Glomerular visceral epithelial cell (primary cell): ENCODE measurements at regions not wholly inside any gene's neighbourhood (a gene's known extent, or its start where the extent isn't known, plus 50 kb on each side); places are given as distances from the start of the nearest gene placed in this dataset.

Experiments
- DNase-seq: peaks from one replicate; pipeline ENCODE4 v3.0.0-alpha.2; 2016; ENCODE audit errors: extremely low spot score

DNA sequence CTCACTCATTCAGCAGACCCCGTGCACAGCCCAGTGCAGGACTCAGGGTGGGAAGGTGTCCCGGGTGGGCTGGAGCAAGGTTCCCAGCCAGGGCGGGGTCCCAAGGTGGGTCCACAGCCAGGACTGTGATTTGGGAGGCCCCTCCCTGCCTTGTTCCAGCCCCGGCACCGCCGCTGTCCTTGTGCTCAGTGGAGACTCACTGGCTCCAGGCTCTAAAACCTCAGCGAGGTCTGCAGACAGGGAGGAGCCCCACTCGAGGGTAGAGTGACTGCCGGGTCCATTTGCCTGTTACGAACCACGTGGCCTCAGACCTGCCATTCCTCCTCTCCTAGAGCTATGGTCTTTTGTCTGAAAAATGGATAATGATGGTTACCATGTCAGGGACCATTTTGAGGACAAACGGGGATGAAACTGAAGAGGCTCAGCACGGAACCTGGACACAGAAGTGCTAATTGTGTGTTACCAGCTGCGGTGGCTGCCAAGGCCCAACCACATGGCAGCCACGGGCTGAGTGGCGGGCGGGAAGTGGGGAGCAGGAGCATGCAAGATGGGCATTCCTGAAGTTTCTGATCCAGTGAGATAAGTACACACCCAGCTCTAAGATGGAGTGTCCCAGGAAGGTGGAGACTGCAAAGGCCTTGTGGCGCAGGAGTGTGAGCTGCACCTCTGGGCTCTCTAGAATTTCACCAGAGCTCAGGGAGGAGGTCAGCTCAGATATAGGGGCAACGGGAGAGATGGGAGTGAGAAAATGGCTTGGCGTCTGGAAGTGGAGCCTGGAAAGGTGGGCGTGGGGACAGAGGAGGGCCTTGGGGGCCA lies 317.6 kb downstream of the SEC14L1 start:
- no peak for DNase-seq

DNA sequence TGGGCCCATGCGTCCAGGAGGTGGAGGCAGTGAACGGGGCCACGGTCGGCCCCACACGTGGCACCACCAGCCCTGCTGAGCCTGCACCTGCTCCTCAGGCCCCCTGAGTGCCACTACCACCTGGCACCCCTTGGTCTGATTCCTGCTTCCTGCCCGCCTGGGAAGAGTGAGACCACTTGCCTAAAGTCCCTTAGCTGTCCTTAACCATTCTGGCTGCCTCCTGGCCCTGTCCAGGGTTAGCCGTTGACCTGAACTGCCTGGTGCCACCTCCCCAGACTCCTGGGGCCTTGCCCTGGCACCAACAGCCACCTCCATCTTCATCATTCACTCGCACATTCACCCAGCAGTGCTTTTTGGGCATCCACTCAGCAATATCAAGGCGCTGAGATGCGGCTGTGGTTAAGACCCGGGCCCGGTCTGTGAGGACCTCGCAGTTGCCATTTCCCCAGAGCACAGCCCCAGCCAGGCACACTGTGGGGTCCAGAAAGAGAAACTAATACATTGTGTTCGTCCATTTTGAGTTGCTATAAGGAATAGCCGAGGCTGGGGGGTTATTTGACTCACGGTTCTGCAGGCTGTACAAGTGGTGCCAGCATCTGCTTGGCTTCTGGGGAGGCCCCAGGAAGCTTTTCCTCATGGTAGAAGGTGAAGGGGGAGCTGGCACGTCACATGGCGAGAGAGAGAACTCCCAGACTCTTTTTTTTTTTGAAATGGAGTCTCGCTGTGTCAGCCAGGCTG lies 318.4 kb downstream of the SEC14L1 start:
- no peak for DNase-seq

DNA sequence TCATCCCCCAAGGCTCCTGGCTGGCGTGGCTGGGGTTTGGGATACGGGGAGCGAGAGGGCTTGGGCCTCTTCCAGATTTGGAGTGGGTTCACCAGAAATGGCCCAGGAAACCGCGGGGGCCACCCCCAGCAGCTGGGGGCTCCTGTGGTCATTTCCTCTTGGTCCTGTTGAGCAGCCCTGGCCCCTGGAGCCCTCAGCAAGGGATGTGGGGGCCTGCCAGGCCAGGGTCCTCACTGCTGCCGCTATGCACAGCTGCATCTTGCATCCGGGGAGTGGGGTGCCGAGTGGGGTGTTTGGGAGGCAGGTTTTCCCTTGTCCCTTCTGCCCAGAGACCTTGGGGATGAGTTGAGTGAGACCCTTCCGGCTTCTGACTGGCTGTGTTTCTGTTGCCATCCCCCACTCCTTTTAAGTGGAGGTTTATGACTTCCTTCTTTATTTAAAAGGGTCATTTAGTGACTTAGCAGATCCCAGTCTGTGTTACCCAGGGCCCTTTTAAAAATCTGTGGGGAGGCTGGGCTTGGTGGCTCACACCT lies 319.8 kb downstream of the SEC14L1 start:
- DNase-seq, result no peak

DNA sequence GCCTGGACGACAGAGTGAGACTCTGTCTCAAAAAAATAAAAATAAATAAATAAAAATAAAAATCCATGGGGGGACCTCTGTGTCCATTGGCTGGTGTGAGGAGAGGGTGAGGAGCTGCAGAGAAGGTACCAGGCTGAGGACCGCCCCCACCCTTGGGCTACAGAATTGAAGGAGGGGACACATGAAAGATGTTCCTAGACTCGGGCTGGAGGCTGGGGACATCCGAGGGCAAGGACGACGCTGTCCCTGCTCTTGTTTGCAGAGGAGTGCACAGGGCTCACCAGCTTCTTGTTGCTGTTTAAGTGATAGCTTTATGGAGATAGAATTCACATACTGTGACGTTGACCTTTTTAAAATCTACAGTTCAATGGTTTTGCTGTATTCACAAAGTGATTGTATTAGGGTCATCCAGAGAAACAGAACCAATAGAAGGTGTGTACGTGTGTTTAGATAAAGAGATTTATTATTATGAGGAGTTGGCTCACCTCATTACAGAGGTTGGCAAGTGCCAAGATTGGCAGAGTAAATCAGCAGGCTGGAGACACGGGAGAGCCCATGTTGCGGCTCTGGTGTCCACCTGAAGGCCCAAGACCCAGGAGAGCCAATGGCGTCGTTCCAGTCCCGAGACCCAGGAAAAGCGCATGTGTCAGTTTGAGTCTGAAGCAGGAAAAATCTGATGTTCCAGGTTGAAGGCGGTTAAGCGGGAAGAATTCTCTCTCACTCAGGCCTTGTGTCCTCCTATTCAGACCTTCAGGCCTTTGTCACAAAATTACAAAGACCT lies 320.7 kb downstream of the SEC14L1 start:
- DNase-seq, result no peak

DNA sequence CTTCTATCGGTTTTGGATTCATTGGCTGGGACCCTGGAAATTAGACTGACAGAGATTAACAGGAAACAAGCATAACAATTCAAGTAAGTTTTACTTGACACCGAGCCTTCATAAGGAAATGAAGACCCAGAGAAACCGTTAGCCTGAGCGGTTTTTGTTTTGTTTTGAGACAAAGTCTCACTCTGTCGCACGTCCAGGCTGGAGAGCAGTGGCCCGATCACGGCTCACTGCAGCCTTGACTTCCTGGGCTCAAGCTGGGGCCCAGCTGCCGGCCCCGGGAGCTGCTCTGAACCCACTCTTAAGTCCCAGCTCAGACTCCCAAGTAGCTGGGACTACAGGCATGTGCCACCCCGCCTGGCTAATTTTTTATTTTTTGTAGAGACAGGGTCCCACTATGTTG lies 321.3 kb downstream of the SEC14L1 start:
- no peak for DNase-seq

DNA sequence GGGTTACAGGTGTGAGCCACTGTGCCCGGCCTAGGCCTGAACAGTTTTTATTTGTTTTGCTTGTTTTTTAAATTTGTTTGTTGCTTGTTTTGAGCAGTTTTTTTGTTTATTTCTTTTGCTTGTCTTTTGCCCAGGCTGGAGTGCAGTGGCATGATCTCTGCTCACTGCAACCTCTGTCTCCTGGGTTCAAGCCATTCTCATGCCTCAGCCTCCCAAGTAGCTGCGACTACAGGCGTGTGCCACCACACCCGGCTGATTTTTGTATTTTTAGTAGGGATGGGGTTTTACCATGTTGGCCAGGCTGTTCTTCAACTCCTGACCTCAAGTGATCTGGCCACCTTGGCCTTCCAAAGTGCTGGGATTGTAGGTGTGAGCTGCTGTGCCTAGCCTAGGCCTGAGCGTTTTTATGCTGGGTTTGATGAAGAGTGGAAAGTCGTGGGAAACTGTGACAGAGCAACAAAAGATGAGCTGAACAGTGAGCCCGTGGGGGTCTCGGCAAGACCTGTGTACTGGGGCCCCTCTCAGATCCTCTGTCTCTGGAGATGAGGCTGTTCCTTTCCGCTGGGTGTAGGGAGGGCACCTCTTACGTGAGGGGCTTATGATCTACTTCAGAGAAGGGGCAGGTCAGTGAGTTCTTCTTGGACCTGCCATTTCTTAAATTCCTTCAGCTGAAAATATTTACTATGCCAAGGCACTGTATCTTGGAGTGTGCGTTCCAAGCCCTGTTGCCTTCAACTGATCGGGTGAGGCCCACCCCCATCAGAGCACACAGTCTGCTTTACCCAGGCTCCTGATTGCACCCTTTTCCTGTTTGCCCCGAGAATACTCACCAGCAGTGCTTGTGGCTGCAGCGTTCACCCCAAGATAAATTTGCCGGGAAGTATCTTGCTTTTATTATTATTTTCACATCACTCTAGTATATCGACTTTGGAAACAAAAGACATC lies 322.1 kb downstream of the SEC14L1 start:
- no peak for DNase-seq

DNA sequence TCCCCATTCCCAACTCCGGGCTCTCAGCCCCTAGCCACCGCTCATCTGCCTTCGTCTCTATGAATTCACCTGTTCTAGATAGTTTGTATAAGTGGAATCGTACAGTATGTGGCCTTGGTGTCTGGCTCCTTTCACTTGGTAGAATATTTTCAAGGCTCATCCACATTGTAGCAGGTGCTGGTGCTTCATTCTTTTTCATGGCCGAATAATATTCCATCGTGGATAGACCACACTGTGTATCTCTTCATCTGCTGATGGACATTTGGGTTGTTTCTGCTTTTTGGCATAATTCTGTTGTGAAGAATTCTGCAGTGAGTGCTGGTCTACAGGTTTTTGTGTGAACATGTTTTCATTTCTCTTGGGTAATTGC lies 324.2 kb downstream of the SEC14L1 start:
- DNase-seq, result no peak

DNA sequence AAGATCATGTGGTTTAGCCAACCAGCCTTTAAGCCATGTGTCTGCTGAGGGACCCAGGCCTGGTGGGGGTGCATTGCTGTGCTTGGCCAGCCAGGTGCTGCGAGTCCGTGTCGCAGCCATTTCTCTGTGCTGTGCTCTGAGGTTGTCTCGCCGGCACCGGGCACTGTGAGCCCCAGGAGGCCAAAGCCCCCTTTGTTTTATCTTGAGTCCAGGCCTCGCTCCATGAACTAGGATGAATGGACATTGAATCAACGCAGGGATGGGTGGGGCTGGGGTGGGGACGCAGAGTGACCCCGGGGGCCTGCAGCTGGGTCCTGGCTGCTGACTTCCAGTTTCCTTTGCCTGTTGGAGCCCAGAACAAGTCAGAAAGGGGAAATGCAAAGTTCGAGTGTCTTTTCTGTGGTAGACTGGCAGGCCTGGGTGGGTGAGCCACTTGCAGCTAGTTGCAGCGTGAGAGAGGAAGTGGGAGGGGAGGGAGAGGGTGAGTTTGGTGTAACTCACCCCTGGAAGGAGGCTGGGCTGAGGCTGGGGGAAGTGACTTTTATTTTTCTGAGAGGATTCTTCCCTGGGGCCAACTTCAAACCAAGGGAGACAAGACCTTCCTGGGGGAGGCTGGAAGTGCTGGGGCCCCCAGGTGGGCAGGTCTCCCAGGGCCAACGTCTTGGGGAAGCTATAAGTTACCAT lies 324.7 kb downstream of the SEC14L1 start:
- peak; percentile 49 for DNase-seq

DNA sequence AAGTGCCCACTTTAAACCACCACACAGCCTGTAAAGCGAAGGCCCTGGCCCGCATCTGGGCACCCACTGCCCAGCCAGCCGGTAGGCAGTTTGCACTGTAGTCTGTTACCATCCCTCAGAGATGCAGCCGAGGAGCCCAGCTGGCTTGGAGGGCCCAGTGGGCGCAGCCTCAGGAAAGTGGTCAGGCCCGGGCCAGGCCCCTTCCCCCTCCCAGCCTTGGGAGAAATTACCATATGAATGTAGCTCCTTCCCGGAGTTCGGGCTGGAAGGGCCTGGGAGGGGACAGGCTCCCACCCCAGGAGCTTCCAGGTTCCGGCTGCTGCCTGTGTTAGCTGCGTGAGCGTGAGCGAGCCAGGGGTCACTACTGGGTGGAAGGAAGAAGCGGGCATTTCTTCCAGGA lies 325.4 kb downstream of the SEC14L1 start:
- no peak for DNase-seq

DNA sequence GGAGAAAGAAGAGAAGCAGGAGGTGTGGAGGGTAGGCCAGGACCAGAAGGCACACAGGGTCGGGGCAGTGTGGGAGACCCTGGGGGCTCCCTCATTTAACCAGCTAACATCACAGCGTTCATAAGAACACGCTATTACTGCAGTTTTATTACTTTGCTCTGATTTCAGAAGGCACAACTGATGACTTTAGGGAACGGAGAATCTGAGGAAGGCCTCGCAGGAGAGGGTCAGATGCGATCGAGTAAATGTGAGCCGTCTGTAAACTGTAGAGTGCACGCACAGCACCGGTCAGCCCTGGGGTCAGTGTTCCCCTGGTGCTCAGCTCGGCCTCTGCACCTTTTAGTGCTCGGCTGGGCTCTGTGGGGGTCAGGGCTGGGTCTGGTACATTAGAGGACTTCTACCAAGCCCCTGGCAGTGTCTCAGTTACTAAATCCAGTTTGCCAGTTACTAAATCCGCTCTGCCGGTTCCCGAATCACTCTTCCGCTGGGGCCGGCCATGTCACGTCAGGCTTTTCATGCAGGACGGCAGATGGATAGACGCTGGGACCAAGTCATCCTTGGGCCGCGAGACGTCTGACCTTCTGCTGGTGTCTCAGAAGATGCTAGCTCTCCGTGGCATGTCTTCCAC lies 325.9 kb downstream of the SEC14L1 start:
- no peak for DNase-seq

DNA sequence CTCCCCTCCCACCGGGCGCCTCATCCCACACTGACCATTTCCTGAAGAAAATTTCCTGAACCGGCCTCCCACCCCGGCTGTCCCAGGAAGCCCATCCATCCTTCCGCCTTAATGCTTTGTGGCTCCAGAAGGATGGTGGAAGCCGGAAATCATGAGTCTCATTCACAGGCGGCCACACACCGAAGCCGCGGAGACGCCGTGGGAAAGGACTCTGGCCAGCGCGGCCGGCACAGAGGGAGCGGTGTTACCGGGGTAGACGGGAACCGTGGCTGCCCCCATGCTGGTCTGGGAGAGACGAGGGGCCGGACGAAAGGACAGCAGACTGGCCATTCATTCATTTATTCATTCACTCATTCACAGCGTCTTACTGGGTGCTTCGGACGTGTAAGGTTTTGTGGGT lies 326.8 kb downstream of the SEC14L1 start:
- no peak for DNase-seq

DNA sequence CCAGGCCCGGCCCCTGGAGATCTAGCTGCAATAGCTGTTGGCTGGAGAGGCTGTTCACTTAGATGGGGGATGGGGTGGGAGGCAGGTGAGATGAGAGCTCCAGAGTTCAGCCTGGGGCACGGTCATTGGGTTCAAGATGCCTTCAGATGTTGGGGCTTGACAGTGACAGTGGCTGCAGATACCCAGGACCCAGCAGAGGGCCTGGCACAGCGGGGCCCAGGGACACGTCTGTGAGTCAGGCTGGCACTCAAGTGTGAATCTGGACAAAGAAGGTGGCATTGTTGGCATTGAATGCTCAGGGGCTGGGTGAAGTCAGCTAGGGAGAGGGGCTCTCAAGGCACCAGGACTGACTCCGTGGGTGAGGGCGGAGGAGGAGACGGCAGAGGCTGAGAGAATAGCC lies 328.1 kb downstream of the SEC14L1 start:
- DNase-seq, result no peak

DNA sequence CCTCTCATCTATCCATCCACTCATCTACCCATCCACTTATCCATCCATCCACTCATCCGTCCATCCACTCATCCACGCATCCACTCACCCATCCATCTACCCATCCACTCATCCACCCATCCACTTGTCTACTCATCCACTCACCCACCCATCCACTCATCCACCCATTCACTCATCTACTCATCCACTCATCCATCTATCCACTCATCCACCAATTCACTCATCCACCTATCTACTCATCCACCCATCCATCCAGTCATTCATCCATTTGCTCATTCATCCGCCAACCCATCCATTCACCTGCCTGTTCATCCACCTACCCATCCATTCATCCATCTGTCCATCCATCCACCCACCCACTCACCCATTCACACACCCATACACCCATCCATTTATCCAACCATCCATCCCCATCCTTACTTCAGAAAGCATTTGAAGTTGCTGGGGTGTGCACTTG lies 329.6 kb downstream of the SEC14L1 start:
- DNase-seq, result no peak

DNA sequence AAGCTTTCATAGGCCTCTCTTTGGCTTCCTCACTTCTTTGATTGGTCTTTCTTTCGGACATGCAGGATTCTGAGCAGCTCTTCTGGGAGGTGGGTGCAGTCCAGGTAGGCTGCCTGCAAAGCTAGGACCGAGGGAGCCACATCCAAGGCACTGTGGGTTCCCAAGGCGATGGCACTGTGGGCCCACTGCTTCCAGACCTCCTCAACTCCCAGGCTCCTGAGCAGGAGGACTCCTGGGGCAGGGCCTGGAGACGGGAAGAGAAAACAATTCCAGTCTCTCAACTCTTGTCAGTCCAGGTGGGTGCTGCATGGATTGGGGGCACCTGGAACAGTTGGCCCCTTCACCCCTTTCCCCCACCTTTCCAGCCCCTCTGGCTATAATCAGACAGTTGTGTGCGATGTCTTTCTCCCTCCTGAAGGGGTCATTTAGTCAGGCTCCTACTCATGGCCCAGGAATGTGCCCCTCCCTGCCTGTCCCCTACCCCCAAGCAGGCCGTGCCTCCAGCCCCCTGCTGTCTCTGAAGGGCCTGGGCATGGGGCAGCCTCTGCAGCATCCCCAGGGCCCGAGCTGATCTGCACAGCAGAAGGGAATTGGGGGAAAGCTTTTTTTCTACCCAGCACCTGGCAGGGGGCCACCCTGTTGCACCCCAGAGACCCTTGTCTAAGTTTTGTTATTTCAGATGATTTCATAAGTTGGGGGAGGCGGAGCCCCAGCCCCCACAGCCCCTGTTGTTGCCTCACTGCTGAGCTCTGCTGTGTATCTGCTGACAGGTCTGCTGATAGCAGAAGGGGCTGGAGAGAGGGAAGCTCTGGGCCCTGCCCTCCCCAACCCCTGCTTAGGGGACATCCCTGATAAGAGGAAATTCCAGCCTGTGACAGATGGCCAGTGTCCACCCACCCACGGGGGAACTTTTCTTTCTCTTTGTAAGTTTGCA lies 330.3 kb downstream of the SEC14L1 start:
- DNase-seq, result peak; percentile 64

DNA sequence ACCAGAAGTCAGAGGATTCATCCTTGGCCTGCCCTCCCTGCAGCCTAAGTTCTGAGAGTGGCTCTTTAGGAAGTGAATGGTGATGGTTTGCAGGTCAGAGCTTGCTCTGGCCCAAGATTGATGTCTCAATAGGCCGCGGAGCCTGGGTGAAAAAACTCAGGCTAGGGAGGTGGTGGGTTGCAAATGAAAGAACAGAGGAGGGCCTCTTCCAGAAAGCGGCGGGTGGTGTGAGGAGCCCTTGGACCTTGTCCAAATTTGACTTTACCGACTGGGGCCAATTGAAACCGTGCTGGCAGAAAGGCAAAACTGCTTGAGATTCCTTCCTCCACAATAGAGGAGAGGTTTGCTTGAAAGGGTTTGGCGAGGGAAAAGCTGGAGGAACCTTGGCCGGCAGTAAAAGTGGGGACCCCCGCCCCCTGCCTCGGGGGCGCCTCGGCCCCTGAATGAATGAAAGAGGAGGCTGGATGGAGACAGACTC lies 331.3 kb downstream of the SEC14L1 start:
- DNase-seq, result peak; percentile 42

DNA sequence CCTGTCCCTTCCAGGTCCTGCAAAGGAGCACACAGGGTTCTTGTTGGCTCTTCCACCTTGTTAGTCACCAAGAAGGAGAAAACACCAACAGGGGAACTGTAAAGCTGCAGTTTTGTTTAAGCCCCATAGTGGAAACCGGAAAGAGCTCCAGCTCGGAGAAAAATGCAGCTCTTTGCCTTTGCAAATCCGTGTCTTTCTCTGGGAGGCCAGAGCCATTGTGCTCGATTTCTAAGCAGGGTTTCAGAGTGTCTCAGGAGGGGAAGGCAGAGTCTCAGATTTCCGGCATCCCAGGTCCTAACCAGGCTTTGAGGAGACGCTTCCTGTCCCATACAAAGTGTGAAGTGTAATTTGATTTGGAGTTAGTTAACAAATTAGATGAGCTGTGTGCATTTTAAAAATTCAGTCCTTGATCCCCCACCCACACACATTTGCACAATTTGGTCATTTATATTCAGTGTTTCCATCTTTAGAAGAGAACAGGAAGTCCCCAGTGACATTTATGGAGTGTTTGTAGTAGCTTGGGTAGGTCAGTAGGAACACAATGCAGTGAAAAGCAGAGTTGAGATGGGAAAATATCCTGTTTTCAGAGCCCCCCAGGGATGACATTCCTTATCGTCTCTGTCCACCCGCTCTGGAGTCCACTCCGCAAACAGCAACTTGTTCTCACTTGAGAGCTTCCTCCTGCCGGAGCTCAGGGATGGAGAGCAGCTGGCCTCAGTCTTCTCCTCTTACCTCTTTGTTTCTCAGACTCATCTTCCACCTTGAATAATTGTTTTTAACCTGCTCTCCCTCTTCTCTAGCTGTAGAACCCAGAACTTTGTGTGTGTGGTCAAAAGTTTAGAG lies 331.9 kb downstream of the SEC14L1 start:
- no peak for DNase-seq

DNA sequence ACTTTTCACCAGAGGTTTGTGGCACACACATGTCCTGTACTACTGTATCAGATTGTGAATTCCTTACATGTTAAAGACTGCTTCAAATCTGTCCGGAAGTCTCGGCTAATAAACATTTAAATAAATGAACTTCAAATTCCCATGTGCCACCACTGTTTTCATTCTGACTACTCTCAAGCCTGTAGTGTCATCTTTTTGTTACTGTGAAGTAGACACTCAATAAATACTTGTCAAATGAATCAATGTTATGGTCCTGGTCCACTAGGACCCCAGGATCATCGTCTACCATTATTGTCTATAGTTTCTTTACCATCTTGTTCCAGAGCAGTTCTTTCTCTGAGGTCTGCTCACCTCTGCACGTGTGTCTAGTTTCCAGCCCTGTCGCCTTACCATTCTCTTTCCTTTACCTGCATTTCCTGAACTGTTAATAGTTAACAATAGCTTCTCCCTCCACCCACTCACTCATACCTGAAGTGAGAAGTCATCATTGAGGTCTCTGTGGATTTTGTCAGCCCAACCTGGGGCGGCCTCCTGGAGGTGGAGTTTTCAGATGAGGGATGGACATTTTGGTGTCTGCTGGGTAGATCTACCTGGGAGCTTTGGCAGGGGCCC lies 333.0 kb downstream of the SEC14L1 start:
- DNase-seq, result peak; percentile 44
